ENCODE measurements at regions not wholly inside any gene's neighbourhood (a gene's known extent, or its start where the extent isn't known, plus 50 kb on each side); places are given as distances from the start of the nearest gene placed in this dataset.

DNA sequence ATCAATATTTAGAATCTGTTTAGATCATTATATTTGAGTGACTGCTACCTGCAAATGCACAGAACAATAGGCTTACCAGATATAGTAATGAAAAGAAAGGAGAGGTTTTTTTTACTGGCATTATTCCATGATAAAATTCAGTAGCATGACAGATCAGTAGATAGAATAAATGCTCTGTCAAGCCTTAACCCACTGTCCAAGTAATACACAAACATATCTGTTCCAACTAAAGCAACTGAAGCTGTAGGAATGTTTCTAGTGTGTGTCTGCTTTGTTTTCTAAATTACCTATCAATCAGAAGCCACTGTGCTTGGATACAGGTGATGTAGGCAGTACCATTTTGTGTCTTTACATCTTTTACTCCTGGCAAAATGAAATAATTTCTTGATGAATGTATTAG is 604.6 kb downstream of the PCDH7 start:
- Histone ChIP-seq H3K27me3 (ENCODE audit: control insufficient read depth, insufficient read depth, low read length) (no peaks in the 10 kb centered on the region), H3K9me3 (ENCODE audit: control insufficient read depth, insufficient read depth, low read depth, low read length) (no peaks in the 10 kb centered on the region), H3K4me3 (ENCODE audit: low read depth in 2 of 2, low read length in 2 of 2) (no peak overlapping the region), H3K27ac (ENCODE audit: low read length) (no peak overlapping the region), H3K36me3 (ENCODE audit: control insufficient read depth, insufficient read depth, low read length) (no peaks in the 10 kb centered on the region), H3K4me1 (ENCODE audit: control insufficient read depth, insufficient read depth, low read length) (no peaks in the 10 kb centered on the region)
- ATAC-seq (no peak), DNase-seq (ENCODE audit: low read depth, low spot score) (no peak)
- ChIA-PET CTCF (no interaction called here), POLR2A (no interaction called here)
- intact Hi-C loops (cut with micrococcal nuclease; ENCODE audit: unreplicated experiment) (no loop called here), in situ Hi-C loops (cut with HindIII; ENCODE audit: low pct_unique_long_range_greater_than_20kb, low sequenced_read_pairs) (no loop called here)
- TF ChIP-seq, protein P1, sequence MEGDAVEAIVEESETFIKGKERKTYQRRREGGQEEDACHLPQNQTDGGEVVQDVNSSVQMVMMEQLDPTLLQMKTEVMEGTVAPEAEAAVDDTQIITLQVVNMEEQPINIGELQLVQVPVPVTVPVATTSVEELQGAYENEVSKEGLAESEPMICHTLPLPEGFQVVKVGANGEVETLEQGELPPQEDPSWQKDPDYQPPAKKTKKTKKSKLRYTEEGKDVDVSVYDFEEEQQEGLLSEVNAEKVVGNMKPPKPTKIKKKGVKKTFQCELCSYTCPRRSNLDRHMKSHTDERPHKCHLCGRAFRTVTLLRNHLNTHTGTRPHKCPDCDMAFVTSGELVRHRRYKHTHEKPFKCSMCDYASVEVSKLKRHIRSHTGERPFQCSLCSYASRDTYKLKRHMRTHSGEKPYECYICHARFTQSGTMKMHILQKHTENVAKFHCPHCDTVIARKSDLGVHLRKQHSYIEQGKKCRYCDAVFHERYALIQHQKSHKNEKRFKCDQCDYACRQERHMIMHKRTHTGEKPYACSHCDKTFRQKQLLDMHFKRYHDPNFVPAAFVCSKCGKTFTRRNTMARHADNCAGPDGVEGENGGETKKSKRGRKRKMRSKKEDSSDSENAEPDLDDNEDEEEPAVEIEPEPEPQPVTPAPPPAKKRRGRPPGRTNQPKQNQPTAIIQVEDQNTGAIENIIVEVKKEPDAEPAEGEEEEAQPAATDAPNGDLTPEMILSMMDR (IDR thresholded peaks at IDR 0.05): no peak
- TF ChIP-seq SIN3A (IDR thresholded peaks at IDR 0.05; ENCODE audit: borderline replicate concordance, insufficient read depth, low read depth, low read length): no peak
- TF ChIP-seq TCF7L2 (IDR thresholded peaks at IDR 0.05; ENCODE audit: low read depth, low read length): no peak
- TF ChIP-seq POLR2AphosphoS5 (IDR thresholded peaks at IDR 0.05; ENCODE audit: low read depth, low read length): no peak
- TF ChIP-seq, protein P2, sequence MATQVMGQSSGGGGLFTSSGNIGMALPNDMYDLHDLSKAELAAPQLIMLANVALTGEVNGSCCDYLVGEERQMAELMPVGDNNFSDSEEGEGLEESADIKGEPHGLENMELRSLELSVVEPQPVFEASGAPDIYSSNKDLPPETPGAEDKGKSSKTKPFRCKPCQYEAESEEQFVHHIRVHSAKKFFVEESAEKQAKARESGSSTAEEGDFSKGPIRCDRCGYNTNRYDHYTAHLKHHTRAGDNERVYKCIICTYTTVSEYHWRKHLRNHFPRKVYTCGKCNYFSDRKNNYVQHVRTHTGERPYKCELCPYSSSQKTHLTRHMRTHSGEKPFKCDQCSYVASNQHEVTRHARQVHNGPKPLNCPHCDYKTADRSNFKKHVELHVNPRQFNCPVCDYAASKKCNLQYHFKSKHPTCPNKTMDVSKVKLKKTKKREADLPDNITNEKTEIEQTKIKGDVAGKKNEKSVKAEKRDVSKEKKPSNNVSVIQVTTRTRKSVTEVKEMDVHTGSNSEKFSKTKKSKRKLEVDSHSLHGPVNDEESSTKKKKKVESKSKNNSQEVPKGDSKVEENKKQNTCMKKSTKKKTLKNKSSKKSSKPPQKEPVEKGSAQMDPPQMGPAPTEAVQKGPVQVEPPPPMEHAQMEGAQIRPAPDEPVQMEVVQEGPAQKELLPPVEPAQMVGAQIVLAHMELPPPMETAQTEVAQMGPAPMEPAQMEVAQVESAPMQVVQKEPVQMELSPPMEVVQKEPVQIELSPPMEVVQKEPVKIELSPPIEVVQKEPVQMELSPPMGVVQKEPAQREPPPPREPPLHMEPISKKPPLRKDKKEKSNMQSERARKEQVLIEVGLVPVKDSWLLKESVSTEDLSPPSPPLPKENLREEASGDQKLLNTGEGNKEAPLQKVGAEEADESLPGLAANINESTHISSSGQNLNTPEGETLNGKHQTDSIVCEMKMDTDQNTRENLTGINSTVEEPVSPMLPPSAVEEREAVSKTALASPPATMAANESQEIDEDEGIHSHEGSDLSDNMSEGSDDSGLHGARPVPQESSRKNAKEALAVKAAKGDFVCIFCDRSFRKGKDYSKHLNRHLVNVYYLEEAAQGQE (IDR thresholded peaks at IDR 0.05; ENCODE audit: insufficient read depth in 1 of 2, low read depth in 2 of 2, low read length in 1 of 2): no peak
- no TSS peak for BruUV-seq (replicated peaks)

DNA sequence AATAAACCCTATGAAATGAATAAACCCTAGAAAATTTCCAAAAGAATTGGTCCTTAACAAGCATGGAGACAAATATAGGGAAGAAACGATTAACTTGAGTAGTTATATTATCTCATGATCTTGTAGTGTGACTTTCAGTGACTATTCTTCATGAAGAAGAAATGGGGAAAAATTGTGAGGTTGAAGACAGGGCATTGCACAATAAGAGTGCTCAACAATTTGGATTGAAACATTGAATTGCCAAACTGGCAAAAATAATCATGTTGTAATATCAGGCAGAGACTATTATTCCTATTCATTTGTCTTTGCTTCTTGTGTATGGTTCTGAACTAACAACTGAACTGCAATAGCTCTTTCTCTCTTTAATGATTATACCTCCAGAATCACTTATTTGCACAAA is 605.1 kb downstream of the PCDH7 start:
- Histone ChIP-seq H3K27ac (ENCODE audit: low read length) (no peak overlapping the region), H3K27me3 (ENCODE audit: control insufficient read depth, insufficient read depth, low read length) (no peaks in the 10 kb centered on the region), H3K4me3 (ENCODE audit: low read depth in 2 of 2, low read length in 2 of 2) (no peak overlapping the region), H3K4me1 (ENCODE audit: control insufficient read depth, insufficient read depth, low read length) (no peaks in the 10 kb centered on the region), H3K9me3 (ENCODE audit: control insufficient read depth, insufficient read depth, low read depth, low read length) (no peaks in the 10 kb centered on the region), H3K36me3 (ENCODE audit: control insufficient read depth, insufficient read depth, low read length) (no peaks in the 10 kb centered on the region)
- in situ Hi-C loops (cut with HindIII; ENCODE audit: low pct_unique_long_range_greater_than_20kb, low sequenced_read_pairs): no loop called here
- ATAC-seq: no peak
- BruUV-seq (replicated peaks): no TSS peak
- intact Hi-C loops (cut with micrococcal nuclease; ENCODE audit: unreplicated experiment): no loop called here
- TF ChIP-seq, protein P1 (IDR thresholded peaks at IDR 0.05): no peak
- TF ChIP-seq, protein P2 (IDR thresholded peaks at IDR 0.05; ENCODE audit: insufficient read depth in 1 of 2, low read depth in 2 of 2, low read length in 1 of 2): no peak
- TF ChIP-seq SIN3A (IDR thresholded peaks at IDR 0.05; ENCODE audit: borderline replicate concordance, insufficient read depth, low read depth, low read length): no peak
- TF ChIP-seq POLR2AphosphoS5 (IDR thresholded peaks at IDR 0.05; ENCODE audit: low read depth, low read length): no peak
- TF ChIP-seq TCF7L2 (IDR thresholded peaks at IDR 0.05; ENCODE audit: low read depth, low read length): no peak
- CTCF ChIA-PET: no interaction called here
- POLR2A ChIA-PET: no interaction called here
- DNase-seq (ENCODE audit: low read depth, low spot score): no peak

All from Panc1 (cell line).